ENCODE measurements at regions not wholly inside any gene's neighbourhood (a gene's known extent, or its start where the extent isn't known, plus 50 kb on each side); places are given as distances from the start of the nearest gene placed in this dataset.
A peak's percentile ranks its signal among the peaks of the same experiment; 100 is the strongest.

GRCh38 chr22:49240016-49240380, 587.7 kb downstream of the BRD1 start:
- DNase-seq = no peak

DNA sequence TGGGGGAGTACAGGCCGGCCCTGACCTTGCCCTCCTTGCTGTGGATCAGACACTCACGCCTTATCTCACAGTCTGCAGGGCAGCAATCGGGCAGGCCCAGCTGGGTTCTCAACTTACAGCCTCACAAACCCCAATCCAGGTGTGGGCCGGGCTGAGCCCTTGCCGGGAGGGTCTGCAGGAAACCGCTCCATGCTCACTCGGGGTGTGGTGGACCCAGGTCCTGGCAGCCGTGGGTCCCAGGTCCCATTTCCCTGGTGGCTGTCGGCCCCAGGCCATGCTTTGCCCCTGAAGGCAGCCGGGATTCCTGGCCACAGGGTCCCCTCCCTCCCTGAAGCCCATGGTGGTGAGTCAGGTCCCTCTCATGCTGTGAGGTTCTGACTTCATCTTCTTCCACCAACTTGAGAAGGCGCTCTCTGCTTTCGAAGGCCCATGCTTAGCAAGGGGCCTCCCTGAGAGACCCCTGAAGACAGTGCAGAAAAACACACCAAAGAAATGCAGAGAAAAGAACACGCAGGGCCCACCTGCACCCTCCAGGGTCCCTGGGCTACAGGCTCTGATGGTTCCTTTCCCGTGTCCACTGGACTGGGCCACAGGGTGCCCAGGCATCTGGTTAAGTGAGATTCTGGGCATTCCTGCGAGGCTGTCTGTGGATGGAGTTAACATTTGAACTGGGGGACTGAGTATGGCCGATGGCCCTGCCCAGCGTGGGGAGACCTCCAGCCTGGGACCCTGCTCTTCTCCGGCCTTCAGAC, 588.2 kb downstream of the BRD1 start:
- DNase-seq = no peak

GRCh38 chr22:49238181-49239141, 589.2 kb downstream of the BRD1 start:
- DNase-seq = no peak

DNA sequence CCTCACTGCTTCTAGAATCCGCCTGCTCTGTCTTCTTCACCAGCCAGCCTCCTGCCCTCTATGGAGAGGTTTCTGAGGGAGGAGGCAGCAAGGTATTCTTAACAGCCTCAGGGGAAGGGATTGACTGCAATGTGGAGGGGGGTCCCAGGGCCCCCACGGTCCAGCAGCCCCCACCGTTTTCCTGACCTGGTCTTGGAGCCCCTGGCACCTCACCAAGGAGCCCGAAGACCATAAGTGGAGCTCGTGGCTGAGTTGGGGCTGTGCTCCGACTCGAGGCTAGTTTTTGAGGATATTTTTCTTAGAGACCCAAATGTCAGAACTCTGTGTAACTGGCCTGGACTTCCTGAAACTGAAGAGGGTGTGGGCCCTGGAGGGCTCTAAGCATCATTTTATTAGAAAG, 590.0 kb downstream of the BRD1 start:
- no peak for DNase-seq

DNA sequence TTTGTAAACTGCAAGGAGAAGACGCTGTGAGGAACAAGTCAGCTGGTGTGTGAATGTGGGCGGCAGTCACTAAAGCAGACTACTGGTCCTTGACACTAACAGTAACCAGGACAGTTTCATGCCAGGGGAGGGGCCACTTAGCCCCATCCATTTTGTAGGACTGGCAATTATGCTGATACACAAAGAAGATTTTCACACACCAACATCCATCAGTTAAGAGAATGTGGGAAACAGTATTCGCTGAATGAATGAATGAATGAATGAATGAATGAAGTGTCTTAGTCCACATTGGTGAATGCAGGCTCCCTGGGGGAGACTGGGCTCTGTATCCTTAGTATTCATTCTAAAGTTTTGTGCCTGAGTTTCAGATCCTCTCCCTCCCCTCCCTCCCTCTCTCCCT, 590.4 kb downstream of the BRD1 start:
- no peak for DNase-seq

GRCh38 chr22:49236541-49237075, 591.1 kb downstream of the BRD1 start:
- no peak for DNase-seq

- no peak for DNase-seq
Measured at GRCh38 chr22:49235463-49236300, 592.0 kb downstream of the BRD1 start.

DNA sequence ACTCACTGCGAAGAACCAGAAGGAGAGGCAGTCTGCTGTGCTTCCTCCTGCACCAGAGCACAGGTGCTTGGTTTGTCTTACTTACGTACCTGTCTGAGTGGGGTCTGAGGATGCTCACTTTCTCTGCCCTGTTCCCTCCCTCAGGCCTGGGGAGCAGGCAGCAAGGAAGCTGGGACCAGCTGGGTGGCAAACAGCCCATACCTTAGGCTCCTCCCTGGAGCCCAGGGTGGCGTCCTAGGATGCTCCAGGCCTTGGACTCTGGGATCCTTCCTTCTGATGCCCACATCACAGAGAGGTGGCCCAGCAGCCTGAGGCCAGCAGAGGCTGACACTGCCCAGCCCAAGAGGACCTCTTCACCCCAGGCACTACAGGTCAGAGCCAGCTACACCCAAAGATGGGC, 593.2 kb downstream of the BRD1 start:
- DNase-seq = no peak

- no peak for DNase-seq
Measured at GRCh38 chr22:49233507-49234100, 594.1 kb downstream of the BRD1 start.

DNA sequence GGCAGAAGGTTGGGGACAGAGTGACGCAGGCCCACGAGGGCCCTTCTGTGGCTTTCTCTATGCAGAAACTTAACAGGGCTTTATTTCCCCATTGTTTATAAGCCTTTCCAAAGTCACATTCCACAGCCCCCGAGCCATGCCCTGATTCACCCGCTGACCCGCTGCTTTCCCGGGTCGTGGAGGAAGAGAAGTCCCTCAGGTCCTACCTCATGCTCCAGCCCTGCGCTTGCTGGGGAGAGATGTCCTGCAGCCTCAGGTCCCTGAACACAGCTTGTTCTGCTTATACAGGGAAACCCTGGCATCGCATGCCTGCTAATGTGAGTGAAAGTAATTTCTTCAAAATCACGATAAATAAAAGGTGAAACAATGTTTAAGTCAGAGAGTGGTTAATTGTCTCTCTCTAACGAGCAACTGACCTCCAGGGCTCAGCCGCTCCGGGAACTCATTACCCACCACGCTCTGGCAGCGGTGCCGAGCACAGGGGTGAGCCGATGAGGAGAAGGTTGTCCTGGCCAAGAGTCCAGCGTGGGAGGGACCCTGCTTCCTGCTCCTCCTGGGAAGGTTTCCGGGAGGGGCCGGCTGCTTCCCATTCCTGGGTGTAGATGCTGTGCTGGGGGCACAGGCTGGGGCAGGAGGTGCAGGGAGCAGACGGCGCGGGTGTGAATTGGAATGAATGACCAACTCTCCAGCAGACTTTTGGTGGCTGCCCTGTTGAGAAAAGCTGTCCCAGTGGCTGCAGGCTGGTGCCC, 595.2 kb downstream of the BRD1 start:
- no peak for DNase-seq

DNA sequence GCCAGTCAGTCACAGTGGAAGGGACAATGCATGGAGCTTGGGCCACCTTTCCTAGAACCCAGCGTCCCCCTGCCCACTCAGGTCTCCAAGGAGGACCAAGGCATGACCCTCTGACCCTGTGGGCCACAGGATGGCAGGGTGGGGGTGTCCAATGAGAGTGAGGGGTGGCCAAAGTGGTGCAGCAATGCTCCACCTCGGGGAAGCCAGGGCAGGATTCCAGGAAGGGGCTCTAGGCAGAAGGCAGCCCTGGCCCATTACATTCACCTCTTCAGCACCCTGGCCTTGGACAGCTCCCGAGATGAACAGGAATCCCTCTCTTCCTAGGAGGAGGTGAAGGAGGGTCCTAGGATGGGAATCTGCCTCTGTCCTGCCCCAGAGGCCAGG, 597.5 kb downstream of the BRD1 start:
- peak; percentile 8 for DNase-seq

DNA sequence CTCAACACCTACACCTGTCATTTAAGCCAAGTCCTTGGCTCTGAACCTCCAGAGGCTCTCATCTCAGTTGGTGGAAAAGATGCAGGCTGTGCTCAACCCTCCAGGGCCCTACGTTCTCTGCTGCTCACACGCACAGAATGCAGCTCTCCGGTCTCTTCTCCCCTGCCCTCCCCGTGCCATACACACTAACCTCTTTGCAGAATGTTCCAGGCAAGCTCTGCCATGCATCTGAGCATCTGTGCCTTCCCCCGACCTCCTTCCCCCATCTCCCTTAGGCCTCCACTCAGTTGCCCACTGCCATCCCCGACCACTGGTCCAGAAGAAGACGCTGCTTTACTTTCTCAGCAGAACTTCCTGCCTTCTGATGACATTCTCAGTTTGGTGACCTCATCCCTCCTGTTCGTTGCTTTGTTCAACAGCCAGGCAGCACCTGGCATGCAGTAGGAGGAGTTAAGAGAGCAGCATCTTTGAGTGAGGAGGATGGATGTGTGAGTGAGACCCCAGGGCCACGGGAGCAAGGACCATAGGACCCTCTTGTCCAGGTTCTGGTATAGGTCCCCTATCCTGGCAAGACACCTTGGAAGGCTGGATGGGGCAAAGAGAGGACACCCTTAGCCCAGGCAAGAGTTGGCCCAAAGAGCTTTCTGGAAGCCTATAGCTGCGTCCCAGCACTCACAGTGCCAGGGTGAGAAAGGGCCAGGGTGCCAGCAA, 598.0 kb downstream of the BRD1 start:
- DNase-seq = no peak

- no peak for DNase-seq
Measured at GRCh38 chr22:49228431-49229037, 599.1 kb downstream of the BRD1 start.

GRCh38 chr22:49227670-49228069, 600.0 kb downstream of the BRD1 start:
- no peak for DNase-seq

GRCh38 chr22:49226096-49226495, 601.6 kb downstream of the BRD1 start:
- DNase-seq = no peak

DNA sequence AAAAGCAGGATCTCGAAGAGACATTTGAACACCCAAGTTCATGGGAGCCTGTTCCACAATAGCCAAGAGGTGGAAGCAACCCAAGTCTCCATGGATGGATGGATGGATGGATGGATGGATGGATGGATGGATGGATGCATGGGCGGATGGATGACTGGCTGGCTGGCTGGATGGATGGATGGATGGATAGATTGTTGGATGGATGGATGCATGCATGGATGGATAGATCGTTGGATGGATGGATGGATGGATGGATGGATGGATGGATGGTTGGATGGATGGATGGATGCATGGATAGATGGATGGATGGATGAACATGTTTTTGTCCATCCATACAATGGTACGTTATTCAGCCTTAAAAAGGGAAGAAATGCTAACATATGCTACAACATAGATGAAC, 603.4 kb downstream of the BRD1 start:
- no peak for DNase-seq

- DNase-seq = no peak
Measured at GRCh38 chr22:49218142-49218541, 609.5 kb downstream of the BRD1 start.

- no peak for DNase-seq
Measured at GRCh38 chr22:49216579-49216978, 611.1 kb downstream of the BRD1 start.

DNA sequence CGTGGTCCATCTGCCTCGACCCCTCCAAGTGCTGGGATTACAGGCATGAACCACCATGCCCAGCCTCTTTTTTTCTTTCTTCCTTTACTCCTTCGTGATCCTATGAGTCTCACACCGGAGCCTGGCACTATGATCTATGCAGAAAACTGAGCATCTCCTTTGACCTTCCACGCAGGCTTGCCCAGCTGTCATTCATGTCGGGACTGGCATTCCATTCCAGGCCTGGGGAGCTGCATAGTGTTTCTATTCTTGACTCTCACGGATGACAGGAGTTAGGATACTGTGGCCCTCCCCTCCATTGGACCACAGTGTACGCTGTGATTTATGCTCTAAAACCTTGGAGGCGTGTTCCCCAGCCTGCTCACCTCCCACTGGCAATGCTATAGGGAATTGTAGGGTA, 611.8 kb downstream of the BRD1 start:
- DNase-seq = no peak

- DNase-seq = no peak
Measured at GRCh38 chr22:49214976-49215375, 612.7 kb downstream of the BRD1 start.
